H1 (cell line): ENCODE measurements at regions not wholly inside any gene's neighbourhood (a gene's known extent, or its start where the extent isn't known, plus 50 kb on each side); places are given as distances from the start of the nearest gene placed in this dataset.

Source experiments
- CTCF ChIA-PET: fragments of 300-600 bp; sonication (Branson Sonifier 250); formaldehyde crosslinking; loops from one replicate; lab custom pipeline; 2021; ENCODE audit not compliant: partially characterized antibody; lab: Charles Lee
- POLR2A ChIA-PET: fragments of 300-600 bp; sonication (Branson Sonifier 250); formaldehyde crosslinking; loops from one replicate; lab custom pipeline; 2021; ENCODE audit warnings: inconsistent platforms; ENCODE audit not compliant: partially characterized antibody; lab: Charles Lee
- DNase-seq, 2 experiments: peaks; one replicate each; pipeline versions ENCODE4 v3.0.0 to v3.0.0-alpha.2; 2010 to 2022; ENCODE audit warnings: low spot score in 2 of 2, low read depth in 1 of 2, mixed read lengths in 1 of 2
- FAIRE-seq: peaks from 2 replicates; lab custom pipeline; 2011; peaks lifted over from hg19 to GRCh38; lab: Jason Lieb, UNC
- H2AFZ ChIP-seq: 2 replicates; pipeline ENCODE4 v1.8.1; 2012; ENCODE audit warnings: low read length, inconsistent platforms
- H2AK5ac ChIP-seq: 2 replicates; pipeline ENCODE4 v1.6.1; 2013; ENCODE audit warnings: low read depth, low read length
- H2BK120ac ChIP-seq: replicated peaks from 2 replicates; pipeline ENCODE3; 2013; ENCODE audit warnings: low read depth, low read length, inconsistent platforms
- H2BK12ac ChIP-seq: 2 replicates; pipeline ENCODE4 v1.6.1; 2013; ENCODE audit warnings: low read depth, low read length
- H2BK15ac ChIP-seq: 2 replicates; pipeline ENCODE4 v1.6.1; 2013; ENCODE audit warnings: low read length
- H2BK20ac ChIP-seq: 2 replicates; pipeline ENCODE4 v1.6.1; 2013; ENCODE audit warnings: low read length
- H2BK5ac ChIP-seq: 2 replicates; pipeline ENCODE4 v1.6.1; 2013; ENCODE audit warnings: low read depth, low read length
- H3K14ac ChIP-seq: 2 replicates; pipeline ENCODE4 v1.6.1; 2013; ENCODE audit warnings: inconsistent platforms; ENCODE audit not compliant: insufficient read length
- H3K18ac ChIP-seq: 2 replicates; pipeline ENCODE4 v1.6.1; 2013; ENCODE audit warnings: low read length; ENCODE audit errors: extremely low read depth
- H3K23ac ChIP-seq: 2 replicates; pipeline ENCODE4 v1.6.1; 2013; ENCODE audit warnings: inconsistent platforms; ENCODE audit not compliant: insufficient read length
- H3K23me2 ChIP-seq: 2 replicates; pipeline ENCODE4 v1.6.1; 2013; ENCODE audit warnings: low read depth, low read length
- H3K27ac ChIP-seq: 2 replicates; pipeline ENCODE4 v1.6.1; 2011; ENCODE audit warnings: low read depth, low read length, inconsistent platforms
- H3K27me3 ChIP-seq, 4 experiments: replicated peaks in 1 of 4; 1 replicate in 1 of 4; 2 replicates in 3 of 4; pipeline versions ENCODE4 v1.6.1 to v1.8.1; 2011 to 2013; ENCODE audit warnings: low read length in 3 of 4, mild to moderate bottlenecking in 3 of 4, inconsistent platforms in 2 of 4, mixed read lengths in 2 of 4, moderate library complexity in 1 of 4; ENCODE audit not compliant: control insufficient read depth in 3 of 4, insufficient read depth in 3 of 4; ENCODE audit errors: extremely low read depth in 1 of 4
- H3K36me3 ChIP-seq, 4 experiments: 2 replicates each; pipeline versions ENCODE4 v1.6.1 to v1.8.1; 2011 to 2013; ENCODE audit warnings: mild to moderate bottlenecking in 4 of 4, low read length in 3 of 4, moderate library complexity in 2 of 4, control low read depth in 1 of 4, inconsistent platforms in 1 of 4; ENCODE audit not compliant: insufficient read depth in 4 of 4, control insufficient read depth in 2 of 4
- H3K4ac ChIP-seq: replicated peaks from 2 replicates; pipeline ENCODE3; 2013; ENCODE audit warnings: low read length, low read depth, mixed read lengths, inconsistent platforms; ENCODE audit not compliant: insufficient read length
- H3K4me1 ChIP-seq, 4 experiments: replicated peaks in 1 of 4; 1 replicate in 1 of 4; 2 replicates in 3 of 4; pipeline versions ENCODE4 v1.6.1 to v1.8.1; 2011 to 2013; ENCODE audit warnings: low read length in 3 of 4, inconsistent platforms in 2 of 4, mixed read lengths in 1 of 4; ENCODE audit not compliant: insufficient read depth in 4 of 4, control insufficient read depth in 3 of 4
- H3K4me2 ChIP-seq, 2 experiments: 2 replicates each; pipeline versions ENCODE4 v1.6.1 to v1.8.1; 2011 to 2013; ENCODE audit warnings: low read depth in 2 of 2, low read length in 2 of 2, control low read depth in 1 of 2, inconsistent platforms in 1 of 2, mild to moderate bottlenecking in 1 of 2; ENCODE audit not compliant: insufficient read depth in 1 of 2
- H3K4me3 ChIP-seq, 4 experiments: fragments of 200-600, 300-600 bp in 1 of 4; sonication (generic), shearing (Covaris generic), sonication (Bioruptor Twin) in 1 of 4; 2 replicates each; pipeline versions ENCODE4 v1.5.1 to v1.8.1; 2011 to 2016; ENCODE audit warnings: low read length in 4 of 4, low read depth in 3 of 4, control low read depth in 2 of 4, inconsistent platforms in 2 of 4, mild to moderate bottlenecking in 2 of 4, mixed read lengths in 1 of 4, moderate library complexity in 1 of 4; ENCODE audit not compliant: insufficient read depth in 2 of 4; ENCODE audit errors: extremely low read depth in 1 of 4
- H3K56ac ChIP-seq: replicated peaks from 2 replicates; pipeline ENCODE3; 2013; ENCODE audit warnings: low read depth, mild to moderate bottlenecking, mixed read lengths, low read length, inconsistent platforms; ENCODE audit not compliant: insufficient read length
- H3K79me1 ChIP-seq: 2 replicates; pipeline ENCODE4 v1.6.1; 2013; ENCODE audit warnings: low read depth, low read length, control low read depth
- H3K79me2 ChIP-seq, 2 experiments: 2 replicates each; pipeline versions ENCODE4 v1.6.1 to v1.8.1; 2012 to 2013; ENCODE audit warnings: low read length in 2 of 2, mild to moderate bottlenecking in 2 of 2, inconsistent platforms in 1 of 2; ENCODE audit not compliant: insufficient read depth in 2 of 2, control insufficient read depth in 1 of 2
- H3K9ac ChIP-seq, 4 experiments: replicated peaks in 1 of 4; 1 replicate in 1 of 4; 2 replicates in 3 of 4; pipeline versions ENCODE4 v1.6.1 to v1.8.1; 2011 to 2013; ENCODE audit warnings: low read depth in 3 of 4, low read length in 3 of 4, control low read depth in 2 of 4, mild to moderate bottlenecking in 2 of 4, moderate library complexity in 2 of 4, inconsistent platforms in 1 of 4; ENCODE audit errors: extremely low read depth in 1 of 4
- H3K9me3 ChIP-seq, 2 experiments: 2 replicates each; pipeline versions ENCODE4 v1.6.1 to v1.8.1; 2012 to 2013; ENCODE audit warnings: mild to moderate bottlenecking in 2 of 2, moderate library complexity in 2 of 2, control low read depth in 1 of 2, inconsistent platforms in 1 of 2, low read depth in 1 of 2, low read length in 1 of 2, mixed read lengths in 1 of 2; ENCODE audit not compliant: insufficient read depth in 2 of 2
- H4K20me1 ChIP-seq, 2 experiments: replicated peaks in 1 of 2; 2 replicates each; pipeline versions ENCODE3 to v1.8.1; 2011 to 2013; ENCODE audit warnings: inconsistent platforms in 2 of 2, low read length in 2 of 2, mild to moderate bottlenecking in 1 of 2; ENCODE audit not compliant: insufficient read depth in 2 of 2, control insufficient read depth in 1 of 2
- H4K5ac ChIP-seq: 2 replicates; pipeline ENCODE4 v1.6.1; 2013; ENCODE audit warnings: low read length, low read depth, mixed read lengths, inconsistent platforms; ENCODE audit not compliant: insufficient read length
- H4K8ac ChIP-seq: 2 replicates; pipeline ENCODE4 v1.8.0; 2013; ENCODE audit warnings: mild to moderate bottlenecking, moderate library complexity, low read length, inconsistent platforms; ENCODE audit not compliant: insufficient read depth; ENCODE audit errors: extremely low read depth
- H4K91ac ChIP-seq: replicated peaks from 2 replicates; pipeline ENCODE3; 2013; ENCODE audit warnings: low read length, mixed read lengths, inconsistent platforms; ENCODE audit not compliant: insufficient read length
- CBX8 ChIP-seq: fragments of 300-800, 300-1000 bp; sonication (generic); IDR thresholded peaks from 2 replicates; pipeline ENCODE4 v1.7.1; 2016; ENCODE audit warnings: low read depth, low read length, borderline replicate concordance
- CHD1 ChIP-seq: IDR thresholded peaks from 2 replicates; pipeline ENCODE4 v1.6.1; 2012; ENCODE audit warnings: low read depth, low read length, improper control_type of control experiment
- EP300 ChIP-seq, 2 experiments: IDR thresholded peaks; 1 replicate in 1 of 2; 2 replicates in 1 of 2; pipeline ENCODE4 v1.6.1; 2011 to 2012; ENCODE audit warnings: low read depth in 2 of 2, low read length in 2 of 2, mild to moderate bottlenecking in 2 of 2, borderline replicate concordance in 1 of 2, inconsistent platforms in 1 of 2, moderate library complexity in 1 of 2
- FOSL1 ChIP-seq: IDR thresholded peaks from 2 replicates; pipeline ENCODE4 v1.6.1; 2011; ENCODE audit warnings: mild to moderate bottlenecking, low read depth, low read length, moderate library complexity; ENCODE audit not compliant: insufficient read depth
- TBP ChIP-seq: IDR thresholded peaks from 2 replicates; pipeline ENCODE4 v1.6.1; 2011; ENCODE audit warnings: low read depth, low read length, improper control_type of control experiment
- YY1 ChIP-seq: IDR thresholded peaks from 2 replicates; pipeline ENCODE4 v1.6.1; 2011; ENCODE audit warnings: low read depth, mild to moderate bottlenecking, low read length
- WGBS, 2 experiments: shearing (Covaris generic) in 1 of 2; methylation state at CpG; one replicate each; pipeline versions ENCODE4 v1.1.6 to v1.1.7; 2013 to 2015; ENCODE audit warnings: low lambda C conversion rate in 2 of 2, mixed read lengths in 2 of 2, inconsistent platforms in 1 of 2, low coverage in 1 of 2, missing lambda C conversion rate in 1 of 2; ENCODE audit not compliant: insufficient replicate concordance in 2 of 2, insufficient coverage in 1 of 2, insufficient read length in 1 of 2; ENCODE audit errors: extremely low coverage in 1 of 2, missing lambda C conversion rate in 1 of 2; 5-methylcytosine and 5-hydroxymethylcytosine counted together

DNA sequence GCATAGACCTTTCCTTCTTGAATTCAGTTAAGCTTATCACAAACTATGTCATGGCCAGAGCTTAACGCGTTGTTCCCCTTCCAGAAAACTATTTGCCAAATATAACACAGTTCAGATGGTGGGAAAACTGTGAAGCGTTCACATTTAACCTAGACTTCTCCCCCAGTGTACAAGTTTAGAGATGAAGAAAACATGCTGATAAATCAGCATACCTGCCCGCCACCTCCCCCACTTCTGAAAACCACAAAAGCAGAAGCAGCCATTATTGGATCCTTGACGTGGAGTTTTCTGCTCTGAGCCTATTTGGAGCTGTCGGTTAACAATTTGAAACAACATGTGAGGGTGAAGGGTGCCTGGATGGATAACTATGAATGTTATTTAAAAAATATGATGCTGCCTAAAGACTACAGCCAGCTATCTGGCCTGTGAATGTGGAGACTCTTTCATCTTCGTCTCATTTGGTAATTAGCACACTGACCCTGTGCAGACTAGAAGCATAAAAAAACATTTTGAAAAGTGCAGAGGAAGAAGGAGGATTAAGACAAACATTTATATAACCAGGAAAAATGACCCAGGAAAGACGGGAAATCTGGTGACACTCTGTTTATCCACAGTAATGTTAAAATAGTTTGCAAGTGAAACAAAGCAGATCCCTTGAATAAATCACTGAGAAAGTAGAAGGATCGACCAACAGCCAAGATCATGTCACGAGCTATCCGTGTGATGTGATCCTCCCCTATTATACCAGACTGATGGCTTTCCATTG lies 408.2 kb downstream of the AEBP2 start:
- H4K5ac ChIP-seq = no peak overlapping the region
- H3K23me2 ChIP-seq = no peaks in the 10 kb centered on the region
- no peak overlapping the region for H2BK5ac ChIP-seq
- no peak overlapping the region for H2BK12ac ChIP-seq
- ChIA-PET CTCF (interaction anchor here (0.6 to 1.3 kb wide), 4 partner anchors 9 to 374 kb away, joined by 3 to 4 read pairs (median 3); no protein-coding TSS in a partner anchor), POLR2A (no interaction called here)
- no peak overlapping the region for H3K4me2 ChIP-seq
- TF ChIP-seq CBX8 (no peak), TBP (no peak), YY1 (0 out of 2 replicates have a peak, but pooled peaks have one; percentile 17), CHD1 (no peak), FOSL1 (no peak), EP300 (IDR thresholded peaks at IDR 0.05; ENCODE audit: borderline replicate concordance in 1 of 2, low read depth in 2 of 2, low read length in 2 of 2) (no peak)
- H3K18ac ChIP-seq = no peak overlapping the region
- no peak overlapping the region for H3K56ac ChIP-seq
- H3K23ac ChIP-seq = no peak overlapping the region
- no peak overlapping the region for H3K4me3 ChIP-seq
- no peak overlapping the region for H4K91ac ChIP-seq
- no peak overlapping the region for H3K14ac ChIP-seq
- H2BK15ac ChIP-seq = no peak overlapping the region
- no peak overlapping the region for H2BK20ac ChIP-seq
- H2BK120ac ChIP-seq = no peak overlapping the region
- H3K9ac ChIP-seq = no peak overlapping the region
- no peaks in the 10 kb centered on the region for H3K9me3 ChIP-seq
- H3K36me3 ChIP-seq = no peaks in the 10 kb centered on the region
- H3K4ac ChIP-seq = no peak overlapping the region
- DNase-seq (no peak), FAIRE-seq (peak; percentile 39)
- no peak overlapping the region for H2AFZ ChIP-seq
- H4K20me1 ChIP-seq = no peaks in the 10 kb centered on the region
- H4K8ac ChIP-seq = no peak overlapping the region
- H3K4me1 ChIP-seq = no peaks in the 10 kb centered on the region
- H2AK5ac ChIP-seq = no peak overlapping the region
- no peaks in the 10 kb centered on the region for H3K27me3 ChIP-seq
- no peak overlapping the region for H3K27ac ChIP-seq
- WGBS, 2 experiments = 88% methylated on average over 11 of the region's 11 CpGs; no CpG with 5 or more reads in 1 of the 2 experiments
- H3K79me1 ChIP-seq = no peaks in the 10 kb centered on the region
- H3K79me2 ChIP-seq = no peaks in the 10 kb centered on the region
